Common myeloid progenitor, CD34-positive (primary cell): ENCODE measurements at regions not wholly inside any gene's neighbourhood (a gene's known extent, or its start where the extent isn't known, plus 50 kb on each side); places are given as distances from the start of the nearest gene placed in this dataset.
"Not testable (repeated sequence)": the region's sequence is repeated elsewhere in the genome, so short reads cannot be mapped to it uniquely, and the experiment has no call there.

ENCODE experiments used
- CTCF ChIA-PET: fragments of 350-600 bp; sonication (Branson Sonifier 250); formaldehyde crosslinking; loops from one replicate; lab custom pipeline; 2021; ENCODE audit warnings: antibody characterized with exemption; lab: Charles Lee
- POLR2A ChIA-PET: fragments of 350-600 bp; sonication (Branson Sonifier 250); formaldehyde crosslinking; loops from one replicate; lab custom pipeline; 2021; ENCODE audit warnings: antibody characterized with exemption; lab: Charles Lee
- DNase-seq, 3 donors: peaks; one replicate each; pipeline versions ENCODE4 v3.0.0 to v3.0.0-alpha.2; 2013
- H3K27ac ChIP-seq, 2 experiments: 1 replicate in 1 of 2; 2 replicates in 1 of 2; pipeline ENCODE4 v1.7.0; 2013; ENCODE audit warnings: inconsistent platforms in 2 of 2, low read length in 2 of 2, mild to moderate bottlenecking in 2 of 2, low read depth in 1 of 2, moderate library complexity in 1 of 2; ENCODE audit not compliant: severe bottlenecking in 2 of 2, insufficient read depth in 1 of 2, poor library complexity in 1 of 2
- H3K27me3 ChIP-seq, 5 experiments: replicated peaks in 2 of 5; 1 replicate in 3 of 5; 2 replicates in 2 of 5; pipeline versions ENCODE4 v1.6.1 to v1.7.0; 2013; ENCODE audit warnings: low read length in 4 of 5, mild to moderate bottlenecking in 2 of 5, moderate library complexity in 2 of 5, inconsistent platforms in 1 of 5; ENCODE audit not compliant: insufficient read depth in 5 of 5, control insufficient read depth in 4 of 5
- H3K36me3 ChIP-seq, 4 experiments: 1 replicate in 2 of 4; 2 replicates in 2 of 4; pipeline versions ENCODE4 v1.6.1 to v1.7.0; 2013; ENCODE audit warnings: low read length in 3 of 4, control low read depth in 1 of 4, mild to moderate bottlenecking in 1 of 4; ENCODE audit not compliant: control insufficient read depth in 4 of 4, insufficient read depth in 4 of 4
- H3K4me1 ChIP-seq, 4 experiments: 1 replicate in 3 of 4; 2 replicates in 1 of 4; pipeline versions ENCODE4 v1.6.1 to v1.7.1; 2013; ENCODE audit warnings: low read length in 3 of 4, mild to moderate bottlenecking in 3 of 4, control low read depth in 1 of 4, inconsistent platforms in 1 of 4, moderate library complexity in 1 of 4; ENCODE audit not compliant: control insufficient read depth in 4 of 4, insufficient read depth in 4 of 4; ENCODE audit errors: control extremely low read depth in 1 of 4
- H3K4me3 ChIP-seq, 7 experiments: 1 replicate in 4 of 7; 2 replicates in 3 of 7; pipeline versions ENCODE4 v1.5.1 to v1.7.0; 2013; ENCODE audit warnings: mild to moderate bottlenecking in 7 of 7, low read length in 6 of 7, moderate library complexity in 6 of 7, inconsistent platforms in 2 of 7, low read depth in 2 of 7, control low read depth in 1 of 7; ENCODE audit not compliant: insufficient read depth in 4 of 7, control insufficient read depth in 1 of 7; ENCODE audit errors: extremely low read depth in 1 of 7
- H3K9me3 ChIP-seq, 5 experiments: 1 replicate in 4 of 5; 2 replicates in 1 of 5; pipeline versions ENCODE4 v1.6.1 to v1.7.1; 2013; ENCODE audit warnings: low read length in 4 of 5, mild to moderate bottlenecking in 2 of 5, inconsistent platforms in 1 of 5, low read depth in 1 of 5, moderate library complexity in 1 of 5; ENCODE audit not compliant: control insufficient read depth in 4 of 5, insufficient read depth in 2 of 5; ENCODE audit errors: control extremely low read depth in 1 of 5
- WGBS: methylation state at CpG from one replicate; pipeline ENCODE4 v1.1.5; 2013; ENCODE audit not compliant: insufficient coverage; 5-methylcytosine and 5-hydroxymethylcytosine counted together

DNA sequence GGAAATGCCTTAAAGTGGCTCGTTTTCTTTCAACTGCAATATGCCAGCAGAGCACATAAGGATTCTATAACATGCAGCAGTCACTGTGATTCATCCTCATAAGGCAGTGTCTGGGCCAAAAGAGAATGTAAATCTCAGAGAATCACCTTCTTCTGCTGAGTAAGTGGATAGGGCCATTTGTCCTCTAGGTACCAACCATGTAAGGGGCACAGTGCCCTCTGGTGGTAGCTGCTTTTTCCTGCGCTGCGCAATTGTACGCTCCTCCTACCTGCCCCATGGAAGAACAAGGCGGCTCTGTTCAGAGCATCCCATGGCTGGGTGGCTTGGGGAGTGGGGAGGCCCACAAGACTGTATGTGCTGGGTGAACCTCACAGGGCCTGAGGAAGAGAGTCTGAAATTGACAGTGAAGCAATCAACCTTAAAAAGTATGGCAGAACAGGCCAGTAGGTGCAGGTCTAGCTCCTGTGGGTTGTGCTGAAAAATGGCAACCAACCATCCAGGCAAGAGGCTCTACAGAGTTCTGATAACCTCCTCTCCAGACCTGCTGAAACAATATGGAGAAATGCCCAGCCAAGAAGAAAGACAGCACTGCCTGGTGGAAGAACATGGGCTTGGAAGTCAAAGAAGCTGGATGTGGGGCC is 78.6 kb upstream of the C10orf90 start:
- Histone ChIP-seq H3K4me1 (no peaks in the 10 kb centered on the region), H3K27ac (no peak overlapping the region)

DNA sequence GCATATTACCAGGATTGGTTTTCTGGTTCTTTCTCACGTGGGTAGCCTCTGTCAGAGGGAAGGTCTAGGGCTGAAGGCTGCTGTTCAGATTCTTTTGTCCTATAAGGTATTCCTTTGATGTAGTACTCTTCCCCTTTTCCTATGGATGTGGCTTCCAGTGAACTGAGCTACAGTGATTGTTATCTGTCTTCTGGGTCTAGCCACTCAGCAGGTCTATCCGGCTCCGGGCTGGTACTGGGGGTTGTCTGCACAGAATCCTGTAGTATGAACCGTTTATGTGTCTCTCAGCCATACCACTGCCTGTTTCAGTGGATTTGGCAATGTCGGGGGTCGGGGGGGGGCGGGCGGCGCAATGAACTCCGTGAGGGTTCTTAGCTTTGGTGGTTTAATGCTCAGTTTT is 84.5 kb upstream of the C10orf90 start:
- Histone ChIP-seq H3K27ac (no peak overlapping the region), H3K4me1 (no peaks in the 10 kb centered on the region), H3K27me3 (no peaks in the 10 kb centered on the region), H3K4me3 (no peak overlapping the region), H3K36me3 (no peaks in the 10 kb centered on the region), H3K9me3 (peaks cover 0 to 7% (median 3%) of the 10 kb centered on the region in 5 experiments)
- DNase-seq = no peak
- ChIA-PET POLR2A (no interaction called here), CTCF (no interaction called here)
- WGBS = 71% methylated on average over 3 of the region's 10 CpGs

More for the DNA sequence above, 78.6 kb upstream of the C10orf90 start:
- Histone ChIP-seq H3K27me3 (no peaks in the 10 kb centered on the region), H3K9me3 (no peaks in the 10 kb centered on the region), H3K36me3 (no peaks in the 10 kb centered on the region), H3K4me3 (no peak overlapping the region)
- CTCF ChIA-PET = interaction anchor here (0.6 to 2.7 kb wide), 6 partner anchors 18 to 867 kb away, joined by 3 to 9 read pairs (median 3); no protein-coding TSS in a partner anchor
- DNase-seq = peak; percentile 65 to 78 (median 71)
- POLR2A ChIA-PET = no interaction called here
- WGBS = 3% methylated on average over 4 of the region's 5 CpGs

DNA sequence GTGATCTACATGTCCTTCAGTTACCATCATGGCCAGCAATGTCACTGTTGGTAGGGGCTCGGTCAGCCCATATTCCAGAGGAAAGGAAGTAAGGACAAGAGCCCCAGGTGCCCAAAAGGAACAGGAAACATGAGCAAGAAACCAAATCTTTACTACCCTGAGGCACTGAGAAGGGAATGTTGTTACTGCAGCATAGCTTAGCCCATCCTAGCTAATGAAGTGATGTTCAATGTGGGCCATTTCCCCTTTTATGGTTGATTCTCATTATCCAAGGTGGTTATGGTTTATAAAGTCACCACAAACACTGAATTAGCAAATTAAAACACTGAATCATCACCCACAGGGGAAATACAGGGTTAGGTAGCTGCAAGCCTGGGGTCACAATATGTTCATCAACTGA is 88.4 kb upstream of the C10orf90 start:
- Histone ChIP-seq H3K27me3 (no peaks in the 10 kb centered on the region), H3K9me3 (peaks cover 0 to 7% (median 3%) of the 10 kb centered on the region in 5 experiments), H3K4me1 (no peaks in the 10 kb centered on the region), H3K36me3 (no peaks in the 10 kb centered on the region), H3K4me3 (no peak overlapping the region), H3K27ac (no peak overlapping the region)
- CTCF ChIA-PET = no interaction called here
- no CpG with 5 or more reads among the region's 1 CpG for WGBS
- DNase-seq = no peak
- POLR2A ChIA-PET = no interaction called here

DNA sequence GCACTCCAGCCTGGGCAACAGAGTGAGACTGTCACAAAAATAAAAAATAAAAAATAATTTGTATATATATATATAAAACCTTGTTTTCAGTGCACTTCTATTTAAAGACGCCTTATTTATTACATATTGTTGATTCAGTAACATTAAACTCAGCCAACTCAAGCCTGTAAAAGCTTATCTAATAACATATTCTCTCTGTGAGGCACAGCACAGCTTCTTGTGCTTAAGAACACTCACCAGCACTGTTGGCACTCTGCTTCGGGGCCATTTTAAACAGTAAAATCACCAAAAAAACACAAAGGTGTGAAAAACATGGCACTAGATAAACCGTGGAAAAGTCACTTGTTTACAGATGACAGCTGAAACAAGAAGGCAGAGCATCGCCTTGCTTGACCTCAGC is 89.0 kb upstream of the C10orf90 start:
- CTCF ChIA-PET = no interaction called here
- Histone ChIP-seq H3K36me3 (no peaks in the 10 kb centered on the region), H3K27ac (no peak overlapping the region), H3K4me3 (no peak overlapping the region), H3K9me3 (peaks cover 0 to 7% (median 3%) of the 10 kb centered on the region in 5 experiments), H3K4me1 (no peaks in the 10 kb centered on the region), H3K27me3 (no peaks in the 10 kb centered on the region)
- 92% methylated on average over 3 of the region's 4 CpGs for WGBS
- DNase-seq = no peak
- POLR2A ChIA-PET = interaction anchor here (0.7 kb wide), 1 partner anchor 584 kb away, joined by 3 read pairs; no protein-coding TSS in a partner anchor

DNA sequence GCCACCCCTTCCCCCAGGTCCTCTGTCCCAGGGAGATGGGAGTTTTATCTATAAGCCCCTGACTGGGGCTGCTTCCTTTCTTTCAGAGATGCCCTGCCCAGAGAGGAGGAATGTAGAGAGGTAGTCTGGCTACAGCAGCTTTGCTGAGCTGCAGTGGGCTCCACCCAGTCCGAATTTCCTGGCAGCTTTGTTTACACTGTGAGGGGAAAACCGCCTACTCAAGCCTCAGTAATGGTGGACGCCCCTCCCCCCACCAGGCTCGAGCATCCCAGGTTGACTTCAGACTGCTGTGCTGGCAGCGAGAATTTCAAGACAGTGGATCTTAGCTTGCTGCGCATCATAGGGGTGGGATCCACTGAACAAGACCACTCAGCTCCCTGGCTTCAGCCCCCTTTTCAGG is 96.2 kb upstream of the C10orf90 start:
- H3K9me3 ChIP-seq, POLR2A ChIA-PET, H3K4me3 ChIP-seq, H3K36me3 ChIP-seq, H3K4me1 ChIP-seq, DNase-seq, H3K27me3 ChIP-seq, H3K27ac ChIP-seq: not testable (repeated sequence)
- WGBS = 59% methylated on average over 6 of the region's 6 CpGs
- CTCF ChIA-PET = interaction anchor here (1.7 kb wide), 1 partner anchor 15 kb away, joined by 3 read pairs; no protein-coding TSS in a partner anchor

DNA sequence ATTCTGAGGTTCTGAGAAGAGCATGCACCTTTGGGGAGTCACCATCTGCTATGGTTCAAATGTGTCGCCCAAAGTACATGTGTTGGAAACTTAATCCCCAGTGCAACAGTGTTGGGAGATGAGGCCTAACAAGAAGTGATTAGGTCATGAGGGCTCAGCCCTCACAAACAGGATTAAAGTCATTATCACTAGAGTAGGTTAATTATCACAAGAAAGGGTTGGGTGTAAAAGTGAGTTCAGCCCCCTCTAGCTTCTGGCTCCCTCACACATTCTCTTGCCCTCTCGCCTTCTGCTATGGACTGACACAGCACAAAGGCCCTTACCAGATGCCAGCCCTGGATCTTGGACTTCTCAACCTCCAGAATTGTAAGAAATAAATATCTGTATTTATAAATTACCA is 100.3 kb upstream of the C10orf90 start:
- CTCF ChIA-PET = no interaction called here
- no peak for DNase-seq
- no peaks in the 10 kb centered on the region for H3K36me3 ChIP-seq
- POLR2A ChIA-PET = no interaction called here
- H3K27ac ChIP-seq = no peak overlapping the region
- peaks cover 0 to 2% (median 0%) of the 10 kb centered on the region in 5 experiments for H3K9me3 ChIP-seq
- no peaks in the 10 kb centered on the region for H3K4me1 ChIP-seq
- 100% methylated on average over 1 of the region's 2 CpGs for WGBS
- no peak overlapping the region for H3K4me3 ChIP-seq
- peaks cover 0 to 3% (median 0%) of the 10 kb centered on the region in 5 experiments for H3K27me3 ChIP-seq

DNA sequence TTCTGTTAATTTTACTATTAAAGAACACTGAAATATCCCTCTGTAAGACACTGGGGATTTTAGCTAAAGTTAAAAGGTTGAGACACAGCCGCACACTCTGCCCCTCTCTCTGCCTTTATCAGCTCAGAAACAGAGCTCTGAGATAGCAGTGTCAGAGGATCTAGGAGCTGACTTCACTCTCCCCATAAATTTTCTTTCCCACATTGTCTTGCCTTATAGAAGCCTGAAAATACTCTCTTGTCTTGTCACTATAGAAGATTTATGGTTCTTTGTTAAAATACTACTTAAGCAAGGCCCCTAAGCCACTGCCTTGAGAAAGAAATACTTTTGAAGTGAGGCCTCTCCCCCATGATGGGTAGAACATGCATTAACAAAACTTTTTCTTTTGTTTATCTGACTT is 105.7 kb upstream of the C10orf90 start:
- no peaks in the 10 kb centered on the region for H3K9me3 ChIP-seq
- ChIA-PET POLR2A (no interaction called here), CTCF (no interaction called here)
- no peak overlapping the region for H3K27ac ChIP-seq
- WGBS = 86% methylated on average over 1 of the region's 1 CpG
- no peaks in the 10 kb centered on the region for H3K36me3 ChIP-seq
- no peak for DNase-seq
- H3K4me1 ChIP-seq = no peaks in the 10 kb centered on the region
- H3K27me3 ChIP-seq = no peaks in the 10 kb centered on the region
- no peak overlapping the region for H3K4me3 ChIP-seq
